HepG2 (cell line): ENCODE measurements at regions not wholly inside any gene's neighbourhood (a gene's known extent, or its start where the extent isn't known, plus 50 kb on each side); places are given as distances from the start of the nearest gene placed in this dataset.

Source experiments
- CBX1 ChIP-seq: IDR thresholded peaks from one replicate; pipeline ENCODE4 v1.6.1; 2016; ENCODE audit warnings: antibody characterized with exemption, low read depth
- CTCF ChIP-seq: sonication (generic); formaldehyde crosslinking; IDR thresholded peaks from 2 replicates; pipeline ENCODE4 v1.5.0; 2020; ENCODE audit warnings: mild to moderate bottlenecking, missing genetic modification reagents, moderate library complexity
- MED1 ChIP-seq: sonication (generic); formaldehyde crosslinking; IDR thresholded peaks from 2 replicates; pipeline ENCODE4 v1.4.0; 2020; ENCODE audit warnings: missing genetic modification reagents
- SUZ12 ChIP-seq: fragments of 150-350 bp; IDR thresholded peaks from 2 replicates; pipeline ENCODE4 v1.6.1; 2014; ENCODE audit warnings: low read depth, low read length
- TFAP4 ChIP-seq: sonication (generic); IDR thresholded peaks from 2 replicates; pipeline ENCODE4 v1.6.1; 2016; ENCODE audit warnings: low read depth, borderline replicate concordance
- ZNF292 ChIP-seq: sonication (generic); formaldehyde crosslinking; IDR thresholded peaks from 2 replicates; pipeline ENCODE4 v1.8.1; 2022; ENCODE audit warnings: mild to moderate bottlenecking, low read depth, missing genetic modification reagents, borderline replicate concordance
- ZNF556 ChIP-seq: sonication (generic); formaldehyde crosslinking; IDR thresholded peaks from 2 replicates; pipeline ENCODE4 v1.4.0; 2020; ENCODE audit warnings: mild to moderate bottlenecking, missing genetic modification reagents, borderline replicate concordance

GRCh38 chr5:156182174-156182967 lies 144.6 kb upstream of the SGCD start:
- TF ChIP-seq MED1 = no peak
- TF ChIP-seq SUZ12 = no peak
- no peak for TF ChIP-seq CTCF (CRISPR knock-in tag)
- no peak for TF ChIP-seq ZNF292 (CRISPR knock-in tag)
- TF ChIP-seq TFAP4 = no peak
- TF ChIP-seq ZNF556 (CRISPR knock-in tag) = no peak
- TF ChIP-seq CBX1 = no peak
